ENCODE measurements at regions not wholly inside any gene's neighbourhood (a gene's known extent, or its start where the extent isn't known, plus 50 kb on each side); places are given as distances from the start of the nearest gene placed in this dataset.

DNA sequence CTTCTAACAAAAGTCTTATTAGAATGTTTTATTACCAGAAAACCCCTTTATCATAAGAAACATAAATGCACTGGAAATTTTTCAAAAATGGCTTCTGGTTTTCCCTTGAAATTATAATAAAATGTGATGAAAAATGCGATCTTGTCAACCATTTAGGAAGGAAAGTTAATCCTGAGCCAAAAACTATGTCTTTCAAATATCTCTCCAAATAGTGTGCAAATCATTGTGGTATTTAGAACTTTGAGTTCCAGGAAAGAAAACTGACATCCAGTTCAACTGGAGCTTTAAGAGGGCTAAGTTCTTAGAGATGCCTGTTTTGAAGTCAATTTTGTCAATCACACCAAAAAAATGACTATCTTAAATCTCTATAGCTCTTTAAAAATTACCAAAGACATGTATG, 425.4 kb downstream of the DNAH5 start:
- TF ChIP-seq POLR2AphosphoS5 (IDR thresholded peaks at IDR 0.05; ENCODE audit: low read depth) (no peak), SPI1 (IDR thresholded peaks at IDR 0.05; ENCODE audit: borderline replicate concordance, low read depth) (no peak), GABPA (IDR thresholded peaks at IDR 0.05; ENCODE audit: low read depth) (no peak)
- TF ChIP-seq, protein P1, sequence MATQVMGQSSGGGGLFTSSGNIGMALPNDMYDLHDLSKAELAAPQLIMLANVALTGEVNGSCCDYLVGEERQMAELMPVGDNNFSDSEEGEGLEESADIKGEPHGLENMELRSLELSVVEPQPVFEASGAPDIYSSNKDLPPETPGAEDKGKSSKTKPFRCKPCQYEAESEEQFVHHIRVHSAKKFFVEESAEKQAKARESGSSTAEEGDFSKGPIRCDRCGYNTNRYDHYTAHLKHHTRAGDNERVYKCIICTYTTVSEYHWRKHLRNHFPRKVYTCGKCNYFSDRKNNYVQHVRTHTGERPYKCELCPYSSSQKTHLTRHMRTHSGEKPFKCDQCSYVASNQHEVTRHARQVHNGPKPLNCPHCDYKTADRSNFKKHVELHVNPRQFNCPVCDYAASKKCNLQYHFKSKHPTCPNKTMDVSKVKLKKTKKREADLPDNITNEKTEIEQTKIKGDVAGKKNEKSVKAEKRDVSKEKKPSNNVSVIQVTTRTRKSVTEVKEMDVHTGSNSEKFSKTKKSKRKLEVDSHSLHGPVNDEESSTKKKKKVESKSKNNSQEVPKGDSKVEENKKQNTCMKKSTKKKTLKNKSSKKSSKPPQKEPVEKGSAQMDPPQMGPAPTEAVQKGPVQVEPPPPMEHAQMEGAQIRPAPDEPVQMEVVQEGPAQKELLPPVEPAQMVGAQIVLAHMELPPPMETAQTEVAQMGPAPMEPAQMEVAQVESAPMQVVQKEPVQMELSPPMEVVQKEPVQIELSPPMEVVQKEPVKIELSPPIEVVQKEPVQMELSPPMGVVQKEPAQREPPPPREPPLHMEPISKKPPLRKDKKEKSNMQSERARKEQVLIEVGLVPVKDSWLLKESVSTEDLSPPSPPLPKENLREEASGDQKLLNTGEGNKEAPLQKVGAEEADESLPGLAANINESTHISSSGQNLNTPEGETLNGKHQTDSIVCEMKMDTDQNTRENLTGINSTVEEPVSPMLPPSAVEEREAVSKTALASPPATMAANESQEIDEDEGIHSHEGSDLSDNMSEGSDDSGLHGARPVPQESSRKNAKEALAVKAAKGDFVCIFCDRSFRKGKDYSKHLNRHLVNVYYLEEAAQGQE (IDR thresholded peaks at IDR 0.05; ENCODE audit: insufficient replicate concordance, low read depth): no peak
- TF ChIP-seq, protein P2, sequence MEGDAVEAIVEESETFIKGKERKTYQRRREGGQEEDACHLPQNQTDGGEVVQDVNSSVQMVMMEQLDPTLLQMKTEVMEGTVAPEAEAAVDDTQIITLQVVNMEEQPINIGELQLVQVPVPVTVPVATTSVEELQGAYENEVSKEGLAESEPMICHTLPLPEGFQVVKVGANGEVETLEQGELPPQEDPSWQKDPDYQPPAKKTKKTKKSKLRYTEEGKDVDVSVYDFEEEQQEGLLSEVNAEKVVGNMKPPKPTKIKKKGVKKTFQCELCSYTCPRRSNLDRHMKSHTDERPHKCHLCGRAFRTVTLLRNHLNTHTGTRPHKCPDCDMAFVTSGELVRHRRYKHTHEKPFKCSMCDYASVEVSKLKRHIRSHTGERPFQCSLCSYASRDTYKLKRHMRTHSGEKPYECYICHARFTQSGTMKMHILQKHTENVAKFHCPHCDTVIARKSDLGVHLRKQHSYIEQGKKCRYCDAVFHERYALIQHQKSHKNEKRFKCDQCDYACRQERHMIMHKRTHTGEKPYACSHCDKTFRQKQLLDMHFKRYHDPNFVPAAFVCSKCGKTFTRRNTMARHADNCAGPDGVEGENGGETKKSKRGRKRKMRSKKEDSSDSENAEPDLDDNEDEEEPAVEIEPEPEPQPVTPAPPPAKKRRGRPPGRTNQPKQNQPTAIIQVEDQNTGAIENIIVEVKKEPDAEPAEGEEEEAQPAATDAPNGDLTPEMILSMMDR (IDR thresholded peaks at IDR 0.05; ENCODE audit: insufficient read depth, low read length): no peak
